Loucy (cell line): ENCODE measurements at regions not wholly inside any gene's neighbourhood (a gene's known extent, or its start where the extent isn't known, plus 50 kb on each side); places are given as distances from the start of the nearest gene placed in this dataset.

ENCODE experiments used
- EZH2phosphoT487 ChIP-seq: fragments of 200-600 bp; IDR thresholded peaks from 2 replicates; pipeline ENCODE4 v1.6.1; 2018; ENCODE audit warnings: antibody characterized with exemption, mild to moderate bottlenecking, moderate library complexity, borderline replicate concordance
- TF ChIP-seq, protein P1 (sequence below): fragments of 200-600 bp; sonication (generic); conservative IDR thresholded peaks from 2 replicates; pipeline ENCODE4 v1.5.1; 2014; ENCODE audit warnings: mild to moderate bottlenecking, antibody characterized with exemption, low read length

DNA sequence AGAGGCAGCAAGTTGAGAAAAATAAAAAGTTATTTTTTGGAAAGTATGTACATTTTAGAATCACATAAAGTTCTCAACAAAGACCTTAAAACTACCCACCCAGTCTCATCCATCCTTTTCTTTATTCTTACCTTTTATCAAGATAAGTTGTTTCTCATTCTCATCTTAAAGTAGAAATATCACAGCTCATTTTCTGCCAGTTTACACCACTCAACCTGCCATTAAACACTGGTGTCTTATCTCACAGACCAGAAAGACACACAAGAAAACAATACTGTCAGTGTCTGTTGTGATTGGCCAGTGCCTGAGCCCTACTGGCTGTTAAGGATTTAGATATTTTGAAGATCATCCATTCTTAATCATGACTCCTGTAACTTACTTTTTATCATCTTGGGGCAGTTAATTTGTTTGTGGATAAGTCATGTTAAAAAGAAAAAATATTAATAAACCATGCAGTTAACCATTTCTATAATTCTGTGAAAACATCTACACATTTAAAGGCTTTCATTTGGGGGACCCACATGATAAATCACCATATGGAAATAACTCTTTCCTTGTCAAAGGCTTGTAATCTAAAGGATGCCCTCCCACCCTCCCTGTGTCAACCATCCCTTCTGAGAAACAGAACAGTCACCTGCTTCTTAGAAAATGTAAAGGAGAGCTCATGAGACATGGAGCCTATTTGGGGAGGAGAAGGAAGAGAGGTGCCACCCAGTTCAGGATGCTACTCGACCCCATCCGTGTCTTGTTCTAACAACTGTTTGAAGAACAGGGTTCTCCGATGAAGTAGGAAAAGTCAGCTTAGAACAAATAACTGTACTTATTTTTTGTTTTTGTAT is 897.2 kb upstream of the INTU start:
- TF ChIP-seq, protein P1, sequence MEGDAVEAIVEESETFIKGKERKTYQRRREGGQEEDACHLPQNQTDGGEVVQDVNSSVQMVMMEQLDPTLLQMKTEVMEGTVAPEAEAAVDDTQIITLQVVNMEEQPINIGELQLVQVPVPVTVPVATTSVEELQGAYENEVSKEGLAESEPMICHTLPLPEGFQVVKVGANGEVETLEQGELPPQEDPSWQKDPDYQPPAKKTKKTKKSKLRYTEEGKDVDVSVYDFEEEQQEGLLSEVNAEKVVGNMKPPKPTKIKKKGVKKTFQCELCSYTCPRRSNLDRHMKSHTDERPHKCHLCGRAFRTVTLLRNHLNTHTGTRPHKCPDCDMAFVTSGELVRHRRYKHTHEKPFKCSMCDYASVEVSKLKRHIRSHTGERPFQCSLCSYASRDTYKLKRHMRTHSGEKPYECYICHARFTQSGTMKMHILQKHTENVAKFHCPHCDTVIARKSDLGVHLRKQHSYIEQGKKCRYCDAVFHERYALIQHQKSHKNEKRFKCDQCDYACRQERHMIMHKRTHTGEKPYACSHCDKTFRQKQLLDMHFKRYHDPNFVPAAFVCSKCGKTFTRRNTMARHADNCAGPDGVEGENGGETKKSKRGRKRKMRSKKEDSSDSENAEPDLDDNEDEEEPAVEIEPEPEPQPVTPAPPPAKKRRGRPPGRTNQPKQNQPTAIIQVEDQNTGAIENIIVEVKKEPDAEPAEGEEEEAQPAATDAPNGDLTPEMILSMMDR = no peak
- no peak for TF ChIP-seq EZH2phosphoT487
